ENCODE measurements at regions not wholly inside any gene's neighbourhood (a gene's known extent, or its start where the extent isn't known, plus 50 kb on each side); places are given as distances from the start of the nearest gene placed in this dataset.
"Not testable (repeated sequence)": the region's sequence is repeated elsewhere in the genome, so short reads cannot be mapped to it uniquely, and the experiment has no call there.

GRCh38 chr2:8250290-8250689, 431.6 kb upstream of the ID2 start:
- DNase-seq: not testable (repeated sequence)

- no peak for DNase-seq
Measured at GRCh38 chr2:8251291-8251690, 430.6 kb upstream of the ID2 start.

GRCh38 chr2:8251856-8252255, 430.0 kb upstream of the ID2 start:
- no peak for DNase-seq

- no peak for DNase-seq
Measured at GRCh38 chr2:8252997-8253694, 428.7 kb upstream of the ID2 start.

GRCh38 chr2:8253781-8254180, 428.1 kb upstream of the ID2 start:
- DNase-seq: no peak

GRCh38 chr2:8254214-8254613, 427.6 kb upstream of the ID2 start:
- not testable (repeated sequence) for DNase-seq

- DNase-seq: no peak
Measured at GRCh38 chr2:8254791-8255447, 426.9 kb upstream of the ID2 start.

GRCh38 chr2:8255448-8255800, 426.4 kb upstream of the ID2 start:
- no peak for DNase-seq

- DNase-seq: no peak
Measured at GRCh38 chr2:8256905-8257304, 425.0 kb upstream of the ID2 start.

GRCh38 chr2:8257502-8257901, 424.4 kb upstream of the ID2 start:
- no peak for DNase-seq

GRCh38 chr2:8258406-8258805, 423.4 kb upstream of the ID2 start:
- DNase-seq: no peak

- DNase-seq: no peak
Measured at GRCh38 chr2:8259106-8259840, 422.6 kb upstream of the ID2 start.

- no peak for DNase-seq
Measured at GRCh38 chr2:8259841-8260178, 422.0 kb upstream of the ID2 start.

- no peak for DNase-seq
Measured at GRCh38 chr2:8260213-8260612, 421.6 kb upstream of the ID2 start.

- no peak for DNase-seq
Measured at GRCh38 chr2:8263901-8264300, 418.0 kb upstream of the ID2 start.

GRCh38 chr2:8264981-8265380, 416.9 kb upstream of the ID2 start:
- no peak for DNase-seq

GRCh38 chr2:8265476-8266226, 416.2 kb upstream of the ID2 start:
- no peak for DNase-seq

GRCh38 chr2:8266563-8266962, 415.3 kb upstream of the ID2 start:
- no peak for DNase-seq

GRCh38 chr2:8267048-8267447, 414.8 kb upstream of the ID2 start:
- DNase-seq: no peak

- DNase-seq: no peak
Measured at GRCh38 chr2:8267721-8268120, 414.1 kb upstream of the ID2 start.

GRCh38 chr2:8268172-8268783, 413.6 kb upstream of the ID2 start:
- no peak for DNase-seq

- DNase-seq: no peak
Measured at GRCh38 chr2:8270699-8271098, 411.2 kb upstream of the ID2 start.

GRCh38 chr2:8271461-8271860, 410.4 kb upstream of the ID2 start:
- no peak for DNase-seq
